GM18873 (cell line): ENCODE measurements at regions not wholly inside any gene's neighbourhood (a gene's known extent, or its start where the extent isn't known, plus 50 kb on each side); places are given as distances from the start of the nearest gene placed in this dataset.

Experiments
- ATAC-seq: cut with Tn5 transposase; IDR thresholded peaks from one replicate; pipeline ENCODE4 v1.9.1; 2021; ENCODE audit warnings: mild to moderate bottlenecking, moderate library complexity, moderate number of reproducible peaks; ENCODE audit not compliant: unreplicated experiment, low FRiP score

DNA sequence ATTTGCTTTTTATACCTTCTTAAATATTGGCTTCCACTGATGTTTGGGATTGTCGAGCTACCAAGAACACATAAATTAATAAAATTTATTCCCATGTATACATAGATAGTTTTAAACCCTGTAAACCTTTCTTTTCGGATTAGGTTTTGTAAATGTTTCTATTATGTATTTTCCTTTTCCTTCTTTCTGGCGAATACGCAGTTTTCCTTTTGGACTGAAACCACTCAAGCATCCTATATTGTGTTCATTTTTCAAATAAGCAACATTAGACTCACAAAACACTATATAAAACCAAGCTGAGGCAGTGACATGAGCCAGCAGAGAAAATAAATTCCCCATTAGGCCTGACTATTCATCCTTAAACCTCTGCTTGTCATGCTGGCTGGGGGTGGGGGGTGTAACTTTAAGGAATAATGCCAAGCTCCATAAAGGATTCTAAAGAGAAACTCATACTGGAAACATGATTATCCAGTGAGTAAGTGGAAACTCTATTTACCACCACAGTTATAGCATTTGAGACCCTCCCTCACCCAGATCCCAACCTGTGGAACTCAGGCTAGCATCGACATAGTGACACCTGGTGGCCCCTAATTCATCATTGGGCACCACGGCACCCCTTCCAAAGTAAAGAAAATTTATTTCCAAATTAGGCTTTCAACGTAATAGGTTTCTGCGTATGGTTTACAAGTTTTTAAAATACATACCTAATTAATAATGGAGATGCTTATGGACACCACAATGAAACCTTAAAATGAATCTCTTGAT, 86.5 kb upstream of the CELF2 start:
- no peak for ATAC-seq

DNA sequence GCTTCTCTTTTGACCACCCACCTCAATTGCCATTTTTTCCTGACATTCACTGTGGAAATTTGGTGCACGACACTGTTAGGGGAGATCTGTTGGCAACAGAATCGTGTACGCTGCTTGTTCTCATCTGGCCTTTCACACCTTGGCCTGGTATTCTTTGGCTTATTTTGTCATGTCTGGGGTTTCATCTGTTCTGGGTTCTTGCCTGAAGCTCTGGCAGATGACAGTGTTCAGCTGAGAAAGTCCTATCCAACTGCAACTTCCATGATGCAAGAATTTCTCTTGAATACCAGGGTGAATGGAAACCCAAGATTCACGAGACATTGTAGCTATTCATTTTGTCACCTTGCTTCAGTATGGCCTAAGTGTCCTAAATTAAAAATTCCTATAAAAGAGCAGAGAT, 82.6 kb upstream of the CELF2 start:
- ATAC-seq, result no peak

DNA sequence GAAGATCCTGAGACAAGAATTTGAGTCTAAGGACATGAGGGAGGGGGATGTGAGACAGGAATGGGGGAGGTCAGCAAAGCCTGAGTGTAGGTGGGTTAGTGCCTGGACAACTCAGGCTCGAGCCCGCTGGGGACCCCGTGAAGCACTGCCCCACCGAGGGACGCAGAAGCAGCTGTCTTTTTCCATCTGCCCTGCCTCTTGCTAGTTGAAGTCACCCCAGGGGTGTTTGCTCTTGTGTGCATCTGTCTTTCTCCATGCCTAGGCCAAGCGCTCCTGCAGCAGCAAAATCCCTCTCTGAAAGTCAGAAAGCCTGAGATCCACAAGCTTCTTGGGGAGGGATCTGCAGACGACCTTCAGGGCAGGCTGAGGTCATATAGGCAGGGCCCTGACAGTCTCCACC, 79.0 kb upstream of the CELF2 start:
- no peak for ATAC-seq

DNA sequence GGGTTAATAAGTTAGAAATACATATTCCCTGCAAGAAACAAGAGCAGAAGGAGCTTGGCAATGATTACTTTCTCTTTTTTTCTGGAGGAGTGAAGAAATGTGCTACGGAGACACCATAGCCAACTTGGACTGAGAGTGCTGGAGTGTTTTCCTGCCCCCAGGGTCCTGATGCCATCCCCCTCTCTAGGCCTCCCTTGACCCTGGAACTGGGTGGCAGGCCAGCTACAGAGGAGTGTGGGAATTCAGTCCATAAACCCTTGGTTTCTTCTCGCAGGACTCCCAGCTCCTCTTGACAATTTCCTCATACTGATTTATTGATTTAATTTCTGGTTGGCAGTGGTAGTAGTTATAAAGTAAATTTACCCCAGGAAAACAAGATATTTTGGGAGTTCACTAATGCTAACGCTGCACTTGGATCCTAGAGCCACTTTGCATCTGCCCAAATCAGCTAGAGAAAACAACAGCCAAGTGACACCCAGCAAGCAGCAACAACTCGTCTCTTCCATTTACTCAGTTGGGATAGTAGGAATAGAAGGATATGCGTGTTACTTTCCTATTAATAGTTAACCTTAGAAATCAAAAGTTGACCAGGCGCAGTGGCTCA, 76.4 kb upstream of the CELF2 start:
- ATAC-seq, result no peak

DNA sequence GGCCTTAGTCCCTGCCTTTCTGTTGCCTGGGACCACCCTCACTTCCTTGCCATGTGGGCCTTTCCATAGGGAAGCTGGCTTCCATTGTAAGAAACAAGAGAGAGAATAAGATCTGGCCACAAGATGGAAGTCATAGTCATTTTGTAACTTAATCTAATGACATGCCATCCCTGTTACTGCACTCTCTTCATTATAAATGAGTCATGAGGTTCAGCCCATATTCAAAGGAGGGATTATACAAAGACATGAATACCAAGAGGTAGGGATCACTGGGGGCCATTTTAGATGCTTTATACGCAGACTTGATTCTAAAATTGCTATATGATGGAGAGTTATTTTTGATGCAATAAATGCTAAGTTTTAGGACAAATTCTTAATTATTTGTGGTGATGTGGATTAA, 75.2 kb upstream of the CELF2 start:
- no peak for ATAC-seq

DNA sequence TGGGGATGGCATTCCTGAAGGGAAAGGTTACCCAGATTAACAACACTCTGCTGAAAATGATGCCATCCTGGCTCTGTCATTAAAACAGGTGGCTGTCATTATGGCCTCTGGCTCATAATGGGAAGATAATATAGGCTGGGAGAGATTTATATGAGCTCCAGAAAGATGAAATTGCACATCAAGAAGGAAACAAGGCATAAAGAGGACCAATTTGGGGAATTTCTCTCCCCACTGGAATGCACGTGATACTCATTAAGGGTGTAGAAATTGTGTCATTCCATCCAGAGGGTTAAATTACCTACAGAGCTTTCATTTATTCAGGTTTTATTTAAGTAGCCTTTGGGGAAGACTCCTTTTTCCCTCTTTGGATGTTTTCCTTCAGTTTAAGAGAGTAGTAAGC, 71.6 kb upstream of the CELF2 start:
- ATAC-seq, result no peak

DNA sequence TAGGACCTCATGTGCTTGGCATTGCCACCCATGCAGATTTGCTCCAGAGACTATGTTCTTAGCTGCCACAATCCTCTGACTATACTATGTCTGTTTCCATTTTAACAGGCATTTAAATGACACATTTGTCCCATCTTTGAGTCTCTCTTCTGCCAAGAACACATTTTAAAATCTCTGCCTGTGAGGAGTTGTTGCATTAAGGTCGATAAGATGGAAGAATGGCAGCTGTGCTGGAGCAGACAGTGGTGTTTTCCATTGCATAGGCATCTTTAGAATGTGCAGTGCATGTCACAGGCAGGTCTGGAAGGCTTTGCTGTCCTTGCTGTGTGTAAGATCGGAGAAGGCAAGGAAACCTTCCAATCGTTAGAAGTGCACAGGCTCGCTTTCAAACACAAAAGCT, 70.9 kb upstream of the CELF2 start:
- no peak for ATAC-seq

DNA sequence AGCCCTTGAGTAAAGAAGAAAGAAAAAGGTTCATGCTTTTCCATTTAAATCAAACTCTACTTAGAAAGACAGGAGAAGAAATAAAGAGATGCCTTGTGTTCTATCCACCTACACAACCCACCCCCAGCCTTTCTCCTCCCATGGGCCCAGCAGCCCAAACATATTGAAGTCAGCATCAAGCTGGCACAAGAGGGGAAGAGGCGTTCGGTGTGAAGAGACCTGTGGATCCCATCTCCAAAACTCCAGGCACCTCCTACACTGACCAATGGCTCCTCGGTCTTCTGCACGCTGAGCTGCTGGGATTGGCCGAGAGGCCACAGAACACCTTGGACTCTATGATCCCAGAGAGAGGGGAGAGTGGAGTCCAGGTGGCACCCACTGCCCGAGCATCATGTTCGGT, 66.0 kb upstream of the CELF2 start:
- ATAC-seq, result no peak

DNA sequence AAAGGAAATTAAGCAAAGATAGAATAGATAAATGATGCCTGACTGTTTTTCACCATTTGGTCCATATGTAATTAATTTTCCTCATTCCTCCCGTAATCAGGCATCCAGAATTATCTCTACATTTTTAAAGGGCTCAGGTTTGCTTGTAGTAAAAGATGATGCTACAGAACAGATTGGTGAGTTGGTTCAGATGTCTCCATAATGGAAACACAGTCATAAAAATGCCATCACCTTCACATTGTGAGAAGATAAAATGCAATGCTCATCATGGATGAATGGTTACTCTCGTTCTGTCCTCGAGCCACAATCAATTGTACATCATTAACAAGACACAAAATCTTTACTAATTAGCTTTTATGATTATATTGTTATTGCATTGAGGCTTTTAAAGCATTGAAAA, 64.9 kb upstream of the CELF2 start:
- no peak for ATAC-seq

DNA sequence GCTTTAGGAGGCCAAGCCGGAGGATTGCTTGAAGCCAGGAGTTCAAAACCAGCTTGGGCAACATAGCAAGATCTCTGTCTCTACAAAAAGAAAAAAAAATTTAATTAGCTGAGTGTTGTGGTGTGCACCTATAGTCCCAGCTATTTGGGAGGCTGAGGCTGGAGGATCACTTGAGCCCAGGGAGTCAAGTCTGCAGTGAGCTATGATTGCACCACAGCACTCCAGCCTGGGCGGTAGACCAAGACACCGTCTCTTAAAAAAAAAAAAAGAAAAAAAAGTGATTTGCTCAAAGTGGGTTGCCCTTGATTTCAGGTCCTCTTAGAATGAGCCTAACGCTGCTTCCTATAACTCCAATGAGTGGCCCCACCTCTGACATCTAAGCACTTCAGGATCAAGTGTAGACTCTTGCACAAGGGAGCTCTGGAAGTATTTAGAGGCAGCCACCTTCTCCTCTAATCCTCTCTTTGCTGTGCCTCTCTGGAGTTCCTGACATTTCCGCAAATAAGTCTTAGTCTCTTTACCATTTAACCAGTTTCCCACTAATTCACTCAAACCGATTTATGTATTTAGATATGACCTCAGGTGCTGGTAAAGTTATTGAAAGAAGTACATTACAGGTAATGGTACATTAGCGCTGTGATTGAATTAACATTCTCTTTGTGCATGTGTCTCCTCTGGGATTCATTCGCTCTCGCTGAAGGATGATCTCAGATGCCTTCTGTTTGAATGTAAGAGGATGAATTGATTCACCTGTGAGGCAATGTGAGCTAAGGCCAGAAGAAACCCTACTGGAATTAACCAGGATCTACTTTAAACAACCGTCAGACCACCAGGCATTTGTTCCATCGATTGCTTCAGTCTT, 60.8 kb upstream of the CELF2 start:
- ATAC-seq, result no peak

DNA sequence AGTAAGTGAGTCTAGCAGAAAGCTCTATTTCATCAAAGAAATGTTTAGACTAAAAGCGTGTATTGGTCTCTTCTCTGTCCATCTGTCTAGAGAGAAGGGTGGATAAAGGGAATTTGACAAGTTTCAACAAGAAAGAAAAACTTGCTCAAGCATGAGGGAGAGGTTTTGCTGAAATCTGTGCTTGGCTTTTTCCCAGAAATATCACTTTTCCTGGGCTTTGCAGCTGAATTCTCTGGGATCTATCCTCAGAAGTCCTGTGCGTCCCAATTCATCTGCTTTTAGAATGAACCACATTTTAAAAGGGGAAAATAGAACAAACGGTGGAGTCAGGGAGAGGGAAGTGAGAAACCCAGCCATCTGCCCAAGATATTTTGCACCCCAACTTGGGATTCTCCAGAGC, 59.6 kb upstream of the CELF2 start:
- ATAC-seq, result no peak

DNA sequence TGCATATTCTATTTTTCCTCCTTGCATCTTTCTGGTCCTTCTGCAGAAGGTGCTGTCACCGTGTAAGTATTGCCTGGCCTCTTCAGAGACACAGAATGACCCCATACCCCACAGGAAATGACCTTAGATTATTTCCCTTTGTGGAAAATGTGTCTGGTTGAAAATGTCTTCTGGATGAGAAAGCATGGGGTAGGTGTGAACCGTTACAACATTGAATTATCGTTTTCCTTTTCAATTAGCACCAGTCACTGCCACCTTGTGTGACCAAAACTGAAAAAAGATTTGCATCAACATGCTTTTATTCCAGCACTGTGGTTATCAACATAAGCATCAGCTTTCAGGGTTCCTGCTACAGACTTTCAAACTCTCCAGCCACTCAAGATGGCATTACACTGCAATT, 58.0 kb upstream of the CELF2 start:
- ATAC-seq, result peak; percentile 63

DNA sequence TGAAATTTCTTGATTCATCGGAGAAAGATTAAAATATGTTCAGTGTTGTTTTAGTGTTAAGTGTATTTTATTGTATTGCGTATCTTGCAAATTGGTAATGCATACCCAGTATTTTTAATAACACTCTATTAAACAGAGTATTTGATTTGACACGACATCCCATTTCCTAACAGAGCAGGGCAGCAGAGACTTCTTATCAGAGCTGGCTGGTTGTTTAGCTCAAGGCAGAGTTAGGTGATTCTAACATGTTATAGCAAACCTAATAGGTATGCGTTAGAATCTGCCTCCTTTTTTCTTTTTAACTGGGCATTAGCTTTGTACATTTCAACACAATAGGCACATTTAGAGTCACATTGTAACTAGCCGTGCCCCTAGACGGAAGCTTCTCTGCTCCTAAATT, 57.1 kb upstream of the CELF2 start:
- no peak for ATAC-seq

DNA sequence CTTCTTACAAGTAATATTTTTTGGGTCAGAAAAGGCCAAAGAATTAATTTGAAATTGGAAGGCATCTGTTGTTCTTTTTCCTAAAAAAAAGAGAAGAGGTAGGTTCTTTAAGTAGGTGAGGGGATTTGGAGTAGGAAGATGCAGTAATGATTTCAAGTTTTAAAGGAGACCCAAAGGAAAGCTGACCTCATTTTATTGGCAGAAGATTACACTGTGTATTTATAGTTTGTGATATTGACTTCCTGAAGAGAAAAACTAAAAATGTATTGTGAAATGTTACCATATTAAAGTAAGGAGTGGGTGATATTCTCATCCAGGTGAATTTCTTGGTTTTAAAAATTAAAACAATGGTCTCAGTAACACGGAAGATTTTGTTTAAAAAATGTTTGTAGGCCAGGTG, 56.6 kb upstream of the CELF2 start:
- no peak for ATAC-seq

DNA sequence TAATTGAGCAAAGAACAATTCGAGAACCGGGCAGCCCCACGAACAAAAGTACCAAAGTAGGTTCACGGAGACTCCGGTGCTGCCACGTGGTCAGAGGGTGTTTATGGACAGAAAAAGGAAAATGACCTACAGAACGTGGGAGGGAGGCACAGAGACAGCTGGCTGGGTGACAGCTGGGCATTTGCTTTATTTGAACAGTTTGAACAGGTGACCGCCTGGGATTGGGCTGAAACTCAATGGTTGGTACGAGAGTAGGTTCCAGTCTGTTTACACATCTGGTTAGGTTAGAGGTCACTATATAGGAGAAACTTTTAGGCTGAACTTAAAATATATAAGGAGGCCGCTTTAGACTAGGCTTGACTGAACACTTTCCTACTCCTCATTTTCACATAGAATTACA, 50.6 kb upstream of the CELF2 start:
- ATAC-seq, result no peak

DNA sequence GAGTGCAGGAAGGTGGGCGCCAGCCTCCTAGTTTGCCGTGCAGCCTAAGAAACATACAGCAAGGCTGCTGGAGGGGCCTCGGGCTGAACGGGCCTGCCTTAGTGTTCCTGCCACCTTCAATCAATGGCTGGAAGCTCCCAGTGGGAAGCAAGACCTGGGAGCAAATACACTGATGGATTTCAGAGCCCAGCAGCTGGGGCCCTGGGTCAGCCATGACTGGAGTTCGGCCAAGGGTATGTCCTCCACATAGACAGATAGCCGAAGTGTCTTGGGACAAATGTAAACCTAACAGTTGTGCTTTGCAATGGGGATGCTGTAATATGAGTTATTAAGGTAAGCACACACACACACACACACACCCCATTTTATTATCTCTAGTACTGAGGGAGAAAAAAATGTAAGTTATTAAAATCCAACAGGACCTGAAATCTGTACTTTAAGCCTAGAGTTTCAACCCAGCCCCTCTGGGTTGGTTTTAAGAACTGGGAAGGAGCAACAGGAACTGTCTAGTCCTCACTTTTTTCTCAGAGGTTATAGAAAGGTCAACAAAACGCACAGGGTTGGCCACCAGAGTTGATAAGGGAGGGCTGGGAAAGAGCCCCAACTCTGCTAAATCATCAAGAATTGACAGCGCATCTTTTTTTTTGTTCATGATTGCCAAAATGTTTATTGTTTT, 50.0 kb upstream of the CELF2 start:
- ATAC-seq, result no peak
